OCI-LY7 (cell line): ENCODE measurements at regions not wholly inside any gene's neighbourhood (a gene's known extent, or its start where the extent isn't known, plus 50 kb on each side); places are given as distances from the start of the nearest gene placed in this dataset.

Source experiments
- CTCF ChIP-seq: fragments of 200-600 bp; sonication (generic); conservative IDR thresholded peaks from 2 replicates; pipeline ENCODE4 v1.5.1; 2014; ENCODE audit warnings: mild to moderate bottlenecking, antibody characterized with exemption, low read length, moderate library complexity, mixed read lengths
- EZH2phosphoT487 ChIP-seq: fragments of 200-600 bp; sonication (generic); IDR thresholded peaks from 2 replicates; pipeline ENCODE4 v1.6.1; 2018; ENCODE audit warnings: low read depth, borderline replicate concordance, mild to moderate bottlenecking, mixed run types, antibody characterized with exemption, low read length, moderate library complexity, mixed read lengths

- TF ChIP-seq CTCF, result no peak
- no peak for TF ChIP-seq EZH2phosphoT487
These were observed 285.4 kb upstream of the GLI3 start for GRCh38 chr7:42522227-42522991.
